SK-N-DZ (cell line): ENCODE measurements at regions not wholly inside any gene's neighbourhood (a gene's known extent, or its start where the extent isn't known, plus 50 kb on each side); places are given as distances from the start of the nearest gene placed in this dataset.

Experiments used
- DNase-seq: peaks from one replicate; pipeline ENCODE4 v3.0.0-alpha.2; 2015; ENCODE audit warnings: low spot score

- DNase-seq: peak; percentile 24
Measured at GRCh38 chr1:243917177-243917862, 67.3 kb upstream of the AKT3 start.

GRCh38 chr1:243916160-243916559, 66.1 kb upstream of the AKT3 start:
- DNase-seq: no peak

GRCh38 chr1:243912347-243912746, 62.3 kb upstream of the AKT3 start:
- no peak for DNase-seq

DNA sequence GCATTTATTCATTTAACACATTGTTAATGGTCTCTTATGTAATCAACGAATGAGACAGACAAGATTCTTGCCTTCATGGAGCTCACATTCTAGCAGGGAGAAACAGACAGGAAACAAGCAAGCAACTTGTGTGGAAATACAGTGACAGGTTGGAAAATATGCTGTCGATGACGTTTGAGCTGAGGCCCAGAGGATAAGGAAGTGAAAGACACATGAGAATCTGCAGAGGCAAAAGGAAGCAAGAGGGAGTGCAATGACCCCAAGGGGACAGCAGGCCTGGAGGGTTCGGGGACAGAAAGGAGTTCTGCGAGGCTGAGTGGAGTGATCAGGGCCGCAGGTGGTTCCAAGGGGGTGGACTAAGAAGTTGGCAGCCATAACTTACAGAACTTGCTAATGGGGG, 60.6 kb upstream of the AKT3 start:
- no peak for DNase-seq

DNA sequence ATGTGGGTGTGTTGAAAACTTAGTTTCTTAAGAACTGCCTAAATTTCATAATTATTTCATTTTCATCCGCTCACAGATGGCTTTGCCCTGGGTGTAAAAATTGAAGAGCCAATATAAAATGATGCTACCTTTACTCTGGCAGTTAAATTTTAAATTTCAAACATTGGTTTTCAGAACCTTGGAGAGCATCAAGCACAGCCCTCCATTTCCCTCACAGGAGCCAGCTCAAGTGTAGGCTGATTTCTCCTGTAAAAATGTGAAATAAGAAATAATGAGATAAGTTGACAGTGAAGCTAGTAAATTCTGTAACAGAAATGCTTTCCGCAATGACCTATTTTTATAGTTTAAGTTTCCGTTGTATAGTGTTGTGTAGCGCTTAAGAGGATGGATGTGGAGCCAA, 53.9 kb upstream of the AKT3 start:
- no peak for DNase-seq

- no peak for DNase-seq
Measured at GRCh38 chr1:243903041-243903440, 53.0 kb upstream of the AKT3 start.

- no peak for DNase-seq
Measured at GRCh38 chr1:243902100-243902499, 52.1 kb upstream of the AKT3 start.
